Ovary (tissue), 3 donors: ENCODE measurements at regions not wholly inside any gene's neighbourhood (a gene's known extent, or its start where the extent isn't known, plus 50 kb on each side); places are given as distances from the start of the nearest gene placed in this dataset.

Experiments
- EP300 ChIP-seq: sonication (generic); formaldehyde crosslinking; IDR thresholded peaks from one replicate; pipeline ENCODE4 v1.6.1; 2017; ENCODE audit warnings: antibody characterized with exemption
- POLR2A ChIP-seq: fragments of 450-650 bp; IDR thresholded peaks from one replicate; pipeline ENCODE4 v1.6.1; 2017; ENCODE audit warnings: antibody characterized with exemption, mild to moderate bottlenecking, moderate library complexity
- TF ChIP-seq, protein P1 (sequence below), 3 donors: fragments of 450-650 bp in 2 of 3; fragments of 200-600 bp in 1 of 3; IDR thresholded peaks; one replicate each; pipeline versions ENCODE4 v1.5.1 to v1.8.0; 2016 to 2022; ENCODE audit warnings: antibody characterized with exemption in 3 of 3, mild to moderate bottlenecking in 1 of 3
- donor health status: DM: no; HTN: no; CAD: no.

- TF ChIP-seq, protein P1, sequence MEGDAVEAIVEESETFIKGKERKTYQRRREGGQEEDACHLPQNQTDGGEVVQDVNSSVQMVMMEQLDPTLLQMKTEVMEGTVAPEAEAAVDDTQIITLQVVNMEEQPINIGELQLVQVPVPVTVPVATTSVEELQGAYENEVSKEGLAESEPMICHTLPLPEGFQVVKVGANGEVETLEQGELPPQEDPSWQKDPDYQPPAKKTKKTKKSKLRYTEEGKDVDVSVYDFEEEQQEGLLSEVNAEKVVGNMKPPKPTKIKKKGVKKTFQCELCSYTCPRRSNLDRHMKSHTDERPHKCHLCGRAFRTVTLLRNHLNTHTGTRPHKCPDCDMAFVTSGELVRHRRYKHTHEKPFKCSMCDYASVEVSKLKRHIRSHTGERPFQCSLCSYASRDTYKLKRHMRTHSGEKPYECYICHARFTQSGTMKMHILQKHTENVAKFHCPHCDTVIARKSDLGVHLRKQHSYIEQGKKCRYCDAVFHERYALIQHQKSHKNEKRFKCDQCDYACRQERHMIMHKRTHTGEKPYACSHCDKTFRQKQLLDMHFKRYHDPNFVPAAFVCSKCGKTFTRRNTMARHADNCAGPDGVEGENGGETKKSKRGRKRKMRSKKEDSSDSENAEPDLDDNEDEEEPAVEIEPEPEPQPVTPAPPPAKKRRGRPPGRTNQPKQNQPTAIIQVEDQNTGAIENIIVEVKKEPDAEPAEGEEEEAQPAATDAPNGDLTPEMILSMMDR (IDR thresholded peaks at IDR 0.05), result no peak
- no peak for TF ChIP-seq POLR2A
- no peak for TF ChIP-seq EP300
Measured at GRCh38 chr7:142571581-142571980, 177.7 kb upstream of the PRSS1 start.
